WTC11 (cell line): ENCODE measurements at regions not wholly inside any gene's neighbourhood (a gene's known extent, or its start where the extent isn't known, plus 50 kb on each side); places are given as distances from the start of the nearest gene placed in this dataset.
"Not testable (repeated sequence)": the region's sequence is repeated elsewhere in the genome, so short reads cannot be mapped to it uniquely, and the experiment has no call there.

Experiments
- ATAC-seq: fragments of 200-7000 bp; cut with Tn5 transposase; 2 replicates; pipeline ENCODE4 v1.10.0; 2021; ENCODE audit warnings: mild to moderate bottlenecking, moderate library complexity
- CTCF ChIA-PET: fragments of 300-600 bp; sonication (Branson Sonifier 250); formaldehyde crosslinking; loops from one replicate; lab custom pipeline; 2021; ENCODE audit warnings: antibody characterized with exemption; lab: Charles Lee
- POLR2A ChIA-PET: fragments of 350-600 bp; sonication (Branson Sonifier 250); formaldehyde crosslinking; loops from one replicate; lab custom pipeline; 2021; ENCODE audit warnings: antibody characterized with exemption; lab: Charles Lee
- DNase-seq: peaks from one replicate; pipeline ENCODE4 v3.0.0; 2021; ENCODE audit warnings: low spot score
- H3K27ac Mint-ChIP-seq: 2 replicates; pipeline ENCODE4 v1.8.0; 2021; ENCODE audit warnings: mixed read lengths
- H3K27me3 Mint-ChIP-seq: 2 replicates; pipeline ENCODE4 v1.8.0; 2021; ENCODE audit warnings: low read depth, mild to moderate bottlenecking, moderate library complexity, mixed read lengths
- H3K36me3 Mint-ChIP-seq: 2 replicates; pipeline ENCODE4 v1.8.0; 2021; ENCODE audit warnings: mixed read lengths
- H3K4me1 Mint-ChIP-seq: 2 replicates; pipeline ENCODE4 v1.8.0; 2022; ENCODE audit warnings: mixed read lengths
- H3K4me3 Mint-ChIP-seq: 2 replicates; pipeline ENCODE4 v1.8.0; 2021; ENCODE audit warnings: mild to moderate bottlenecking, moderate library complexity, mixed read lengths
- H3K9me3 Mint-ChIP-seq: 2 replicates; pipeline ENCODE4 v1.8.0; 2021; ENCODE audit warnings: mixed read lengths
- CREM ChIP-seq: sonication (generic); formaldehyde crosslinking; IDR thresholded peaks from 2 replicates; pipeline ENCODE4 v1.8.1; 2022; ENCODE audit warnings: mild to moderate bottlenecking, missing genetic modification reagents, moderate library complexity
- CTCF ChIP-seq: fragments of 200-600 bp; IDR thresholded peaks from 2 replicates; pipeline ENCODE4 v1.8.0; 2022; ENCODE audit warnings: antibody characterized with exemption
- ETV6 ChIP-seq: sonication (generic); formaldehyde crosslinking; IDR thresholded peaks from 2 replicates; pipeline ENCODE4 v1.8.1; 2022; ENCODE audit warnings: mild to moderate bottlenecking, missing genetic modification reagents
- FOXJ3 ChIP-seq: sonication (generic); formaldehyde crosslinking; IDR thresholded peaks from 2 replicates; pipeline ENCODE4 v1.9.0; 2021; ENCODE audit warnings: missing genetic modification reagents, mild to moderate bottlenecking, borderline replicate concordance
- GABPB1 ChIP-seq: sonication (generic); formaldehyde crosslinking; IDR thresholded peaks from 2 replicates; pipeline ENCODE4 v1.8.1; 2023; ENCODE audit warnings: mild to moderate bottlenecking, missing genetic modification reagents
- HMGXB4 ChIP-seq: sonication (generic); formaldehyde crosslinking; IDR thresholded peaks from 2 replicates; pipeline ENCODE4 v1.8.1; 2023; ENCODE audit warnings: mild to moderate bottlenecking, moderate library complexity, missing genetic modification reagents
- IRF1 ChIP-seq: sonication (generic); formaldehyde crosslinking; IDR thresholded peaks from 2 replicates; pipeline ENCODE4 v1.8.0; 2023; ENCODE audit warnings: missing genetic modification reagents
- IRF2 ChIP-seq: sonication (generic); formaldehyde crosslinking; IDR thresholded peaks from 2 replicates; pipeline ENCODE4 v1.8.0; 2022; ENCODE audit warnings: low read depth, missing genetic modification reagents, borderline replicate concordance
- MXD4 ChIP-seq: fragments of 250-450 bp; sonication (Bioruptor Pico); IDR thresholded peaks from 2 replicates; pipeline ENCODE4 v1.8.0; 2021; ENCODE audit warnings: mild to moderate bottlenecking, moderate library complexity, borderline replicate concordance
- NFATC4 ChIP-seq: fragments of 250-450 bp; sonication (Bioruptor Pico); IDR thresholded peaks from 2 replicates; pipeline ENCODE4 v1.9.0; 2021; ENCODE audit warnings: mild to moderate bottlenecking
- NR1H2 ChIP-seq: sonication (generic); formaldehyde crosslinking; IDR thresholded peaks from 2 replicates; pipeline ENCODE4 v1.9.0; 2021; ENCODE audit warnings: mild to moderate bottlenecking, moderate library complexity, missing genetic modification reagents
- OVOL2 ChIP-seq: fragments of 250-450 bp; sonication (Bioruptor Pico); IDR thresholded peaks from 2 replicates; pipeline ENCODE4 v1.9.0; 2021; ENCODE audit warnings: mild to moderate bottlenecking, borderline replicate concordance
- PREB ChIP-seq: sonication (generic); formaldehyde crosslinking; IDR thresholded peaks from 2 replicates; pipeline ENCODE4 v1.8.1; 2022; ENCODE audit warnings: mild to moderate bottlenecking, missing genetic modification reagents, moderate library complexity, borderline replicate concordance
- SP1 ChIP-seq: sonication (generic); formaldehyde crosslinking; conservative IDR thresholded peaks from 2 replicates; pipeline ENCODE4 v1.8.1; 2022; ENCODE audit warnings: missing genetic modification reagents
- USF1 ChIP-seq: sonication (generic); formaldehyde crosslinking; IDR thresholded peaks from 2 replicates; pipeline ENCODE4 v1.8.0; 2022; ENCODE audit warnings: mild to moderate bottlenecking, missing genetic modification reagents
- USF2 ChIP-seq: sonication (generic); formaldehyde crosslinking; IDR thresholded peaks from 2 replicates; pipeline ENCODE4 v1.8.1; 2023; ENCODE audit warnings: mild to moderate bottlenecking, missing genetic modification reagents, moderate library complexity
- ZNF121 ChIP-seq: sonication (generic); formaldehyde crosslinking; IDR thresholded peaks from 2 replicates; pipeline ENCODE4 v1.8.0; 2023; ENCODE audit warnings: missing genetic modification reagents
- ZNF219 ChIP-seq: sonication (generic); formaldehyde crosslinking; IDR thresholded peaks from 2 replicates; pipeline ENCODE4 v1.8.0; 2023; ENCODE audit warnings: missing genetic modification reagents, mild to moderate bottlenecking, borderline replicate concordance
- ZNF232 ChIP-seq: sonication (generic); formaldehyde crosslinking; IDR thresholded peaks from 2 replicates; pipeline ENCODE4 v1.8.0; 2022; ENCODE audit warnings: mild to moderate bottlenecking, missing genetic modification reagents
- ZNF263 ChIP-seq: sonication (generic); formaldehyde crosslinking; IDR thresholded peaks from 2 replicates; pipeline ENCODE4 v1.8.1; 2022; ENCODE audit warnings: low read depth, mild to moderate bottlenecking, moderate library complexity, missing genetic modification reagents
- ZNF317 ChIP-seq: sonication (generic); formaldehyde crosslinking; IDR thresholded peaks from 2 replicates; pipeline ENCODE4 v1.8.1; 2023; ENCODE audit warnings: low read depth, mild to moderate bottlenecking, moderate library complexity, missing genetic modification reagents, borderline replicate concordance

- H3K9me3 Mint-ChIP-seq, CTCF ChIA-PET, H3K4me1 Mint-ChIP-seq, POLR2A ChIA-PET, H3K27me3 Mint-ChIP-seq, H3K4me3 Mint-ChIP-seq, DNase-seq, H3K27ac Mint-ChIP-seq, ATAC-seq, H3K36me3 Mint-ChIP-seq: not testable (repeated sequence)
These were observed 309.0 kb upstream of the ELAVL2 start for GRCh38 chr9:24135072-24135471.

- Mint-ChIP-seq H3K9me3 (peaks cover 18% of the 10 kb centered on the region), H3K4me1 (peaks cover 3% of the 10 kb centered on the region; the same call in 1 of the 2 replicates), H3K27me3 (no peaks in the 10 kb centered on the region), H3K27ac (no peak overlapping the region), H3K36me3 (peaks cover 5% of the 10 kb centered on the region), H3K4me3 (no peak overlapping the region)
- ATAC-seq (no peak), DNase-seq (no peak)
- no peak for TF ChIP-seq PREB (CRISPR knock-in tag)
- CTCF ChIA-PET: no interaction called here
- POLR2A ChIA-PET: no interaction called here
These were observed 306.2 kb upstream of the ELAVL2 start for GRCh38 chr9:24132244-24132643.

- no peak for ATAC-seq
- Mint-ChIP-seq H3K36me3 (no peaks in the 10 kb centered on the region), H3K4me1 (peaks cover 3% of the 10 kb centered on the region; the same call in 1 of the 2 replicates), H3K27me3 (no peaks in the 10 kb centered on the region), H3K9me3 (peaks cover 12% of the 10 kb centered on the region), H3K27ac (no peak overlapping the region), H3K4me3 (no peak overlapping the region)
- no peak for DNase-seq
- CTCF ChIA-PET: no interaction called here
- POLR2A ChIA-PET: no interaction called here
- no peak for TF ChIP-seq NR1H2 (CRISPR knock-in tag)
- no peak for TF ChIP-seq IRF1
- TF ChIP-seq GABPB1: no peak
- no peak for TF ChIP-seq SP1 (CRISPR knock-in tag)
- TF ChIP-seq FOXJ3 (CRISPR knock-in tag): no peak
- no peak for TF ChIP-seq OVOL2 (CRISPR knock-in tag)
- no peak for TF ChIP-seq IRF2 (CRISPR knock-in tag)
These were observed 301.5 kb upstream of the ELAVL2 start for GRCh38 chr9:24127519-24127918.

- peaks cover 6% of the 10 kb centered on the region for H3K36me3 Mint-ChIP-seq
- no peaks in the 10 kb centered on the region for H3K27me3 Mint-ChIP-seq
- ATAC-seq (peak; percentile 70), DNase-seq (no peak)
- peaks cover 15% of the 10 kb centered on the region for H3K4me1 Mint-ChIP-seq
- H3K9me3 Mint-ChIP-seq: peaks cover 9% of the 10 kb centered on the region
- POLR2A ChIA-PET: no interaction called here
- H3K4me3 Mint-ChIP-seq: no peak overlapping the region
- CTCF ChIA-PET: interaction anchor here (0.6 kb wide), 1 partner anchor 102 kb away, joined by 3 read pairs; no protein-coding TSS in a partner anchor
- TF ChIP-seq ZNF121 (CRISPR knock-in tag) (no peak), MXD4 (CRISPR knock-in tag) (no peak), ZNF232 (CRISPR knock-in tag) (no peak), USF1 (no peak), SP1 (CRISPR knock-in tag) (no peak), CTCF (no peak)
- TF ChIP-seq, all 79 proteins: peak for 0
- no peak overlapping the region; the same call in 1 of the 2 replicates for H3K27ac Mint-ChIP-seq
These were observed 292.1 kb upstream of the ELAVL2 start for GRCh38 chr9:24118190-24118589.

GRCh38 chr9:24096756-24097155 is 270.7 kb upstream of the ELAVL2 start:
- no peak for DNase-seq
- TF ChIP-seq NFATC4 (no peak), CREM (no peak), ZNF263 (CRISPR knock-in tag) (no peak), MXD4 (CRISPR knock-in tag) (no peak), USF2 (CRISPR knock-in tag) (no peak), SP1 (CRISPR knock-in tag) (no peak), ZNF317 (CRISPR knock-in tag) (no peak), ETV6 (CRISPR knock-in tag) (no peak), HMGXB4 (CRISPR knock-in tag) (no peak), ZNF219 (no peak)

More at GRCh38 chr9:24096756-24097155, 270.7 kb upstream of the ELAVL2 start:
- CTCF ChIA-PET: no interaction called here
- POLR2A ChIA-PET: no interaction called here
- Mint-ChIP-seq H3K27me3 (no peaks in the 10 kb centered on the region), H3K36me3 (peaks cover 4% of the 10 kb centered on the region), H3K27ac (no peak overlapping the region), H3K4me3 (no peak overlapping the region), H3K9me3 (peaks cover 8% of the 10 kb centered on the region), H3K4me1 (no peaks in the 10 kb centered on the region)
- no peak for ATAC-seq
